ENCODE measurements at regions not wholly inside any gene's neighbourhood (a gene's known extent, or its start where the extent isn't known, plus 50 kb on each side); places are given as distances from the start of the nearest gene placed in this dataset.

DNA sequence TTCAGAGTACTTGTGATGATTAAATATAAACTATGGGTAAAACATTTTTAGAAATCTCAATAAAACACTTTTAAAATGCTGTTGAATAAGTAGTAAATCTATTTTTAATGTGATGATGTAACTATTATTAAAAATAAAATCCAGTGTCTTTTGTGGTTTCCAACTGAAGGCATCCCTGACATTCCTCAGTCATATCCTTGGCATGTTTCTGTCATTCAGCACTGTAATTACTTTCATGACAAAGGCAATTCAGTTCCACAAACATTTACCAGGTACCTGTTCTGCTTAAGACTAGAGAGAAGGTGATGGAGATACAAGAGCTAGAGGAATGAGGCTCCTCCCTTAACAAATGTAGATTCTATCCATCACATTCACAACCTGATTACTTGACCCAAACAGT is 518.7 kb upstream of the MAP3K7 start:
- no peak for TF ChIP-seq EZH2 (IDR thresholded peaks at IDR 0.05; ENCODE audit: low read length)
- TF ChIP-seq, protein P1, sequence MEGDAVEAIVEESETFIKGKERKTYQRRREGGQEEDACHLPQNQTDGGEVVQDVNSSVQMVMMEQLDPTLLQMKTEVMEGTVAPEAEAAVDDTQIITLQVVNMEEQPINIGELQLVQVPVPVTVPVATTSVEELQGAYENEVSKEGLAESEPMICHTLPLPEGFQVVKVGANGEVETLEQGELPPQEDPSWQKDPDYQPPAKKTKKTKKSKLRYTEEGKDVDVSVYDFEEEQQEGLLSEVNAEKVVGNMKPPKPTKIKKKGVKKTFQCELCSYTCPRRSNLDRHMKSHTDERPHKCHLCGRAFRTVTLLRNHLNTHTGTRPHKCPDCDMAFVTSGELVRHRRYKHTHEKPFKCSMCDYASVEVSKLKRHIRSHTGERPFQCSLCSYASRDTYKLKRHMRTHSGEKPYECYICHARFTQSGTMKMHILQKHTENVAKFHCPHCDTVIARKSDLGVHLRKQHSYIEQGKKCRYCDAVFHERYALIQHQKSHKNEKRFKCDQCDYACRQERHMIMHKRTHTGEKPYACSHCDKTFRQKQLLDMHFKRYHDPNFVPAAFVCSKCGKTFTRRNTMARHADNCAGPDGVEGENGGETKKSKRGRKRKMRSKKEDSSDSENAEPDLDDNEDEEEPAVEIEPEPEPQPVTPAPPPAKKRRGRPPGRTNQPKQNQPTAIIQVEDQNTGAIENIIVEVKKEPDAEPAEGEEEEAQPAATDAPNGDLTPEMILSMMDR (optimal IDR thresholded peaks at IDR 0.05 in 1 of 3, IDR thresholded peaks at IDR 0.05 in 1 of 3, conservative IDR thresholded peaks at IDR 0.05 in 1 of 3; ENCODE audit: extremely low read depth in 1 of 3, insufficient read depth in 2 of 3, low read length in 3 of 3) = no peak
- Histone ChIP-seq H3K27ac (ENCODE audit: control insufficient read depth, insufficient read depth, low read length) (no peak overlapping the region), H3K36me3 (ENCODE audit: control insufficient read depth in 2 of 2, extremely low read depth in 1 of 2, insufficient read depth in 2 of 2, low read length in 2 of 2) (no peaks in the 10 kb centered on the region), H4K20me1 (ENCODE audit: control insufficient read depth, extremely low read depth, insufficient read depth, low read length) (no peaks in the 10 kb centered on the region), H3K9ac (ENCODE audit: control insufficient read depth, extremely low read depth, insufficient read depth, low read length) (no peak overlapping the region), H3K4me3 (ENCODE audit: control insufficient read depth in 2 of 3, extremely low read depth in 1 of 3, insufficient read depth in 2 of 3, low read depth in 1 of 3, low read length in 3 of 3) (no peak overlapping the region), H2AFZ (ENCODE audit: control insufficient read depth, low read length) (no peak overlapping the region), H3K9me3 (ENCODE audit: control insufficient read depth, low read depth, low read length) (no peaks in the 10 kb centered on the region), H3K27me3 (ENCODE audit: control insufficient read depth, extremely low read depth, insufficient read depth, low read length) (no peaks in the 10 kb centered on the region), H3K79me2 (ENCODE audit: control insufficient read depth, insufficient read depth, low read length) (no peaks in the 10 kb centered on the region), H3K4me2 (ENCODE audit: control insufficient read depth, extremely low read depth, insufficient read depth, low read depth, low read length) (no peak overlapping the region), H3K4me1 (ENCODE audit: control insufficient read depth, extremely low read depth, insufficient read depth, low read length) (no peaks in the 10 kb centered on the region), H3K9me1 (ENCODE audit: control insufficient read depth, extremely low read depth, insufficient read depth, low read length) (no peaks in the 10 kb centered on the region)
- DNase-seq (ENCODE audit: low read depth, low spot score) (no peak), FAIRE-seq (no peak)
- dilution Hi-C loops (cut with MboI; ENCODE audit: extremely low pct_ligation_motif_present, low sequenced_read_pairs) = no loop called here

DNA sequence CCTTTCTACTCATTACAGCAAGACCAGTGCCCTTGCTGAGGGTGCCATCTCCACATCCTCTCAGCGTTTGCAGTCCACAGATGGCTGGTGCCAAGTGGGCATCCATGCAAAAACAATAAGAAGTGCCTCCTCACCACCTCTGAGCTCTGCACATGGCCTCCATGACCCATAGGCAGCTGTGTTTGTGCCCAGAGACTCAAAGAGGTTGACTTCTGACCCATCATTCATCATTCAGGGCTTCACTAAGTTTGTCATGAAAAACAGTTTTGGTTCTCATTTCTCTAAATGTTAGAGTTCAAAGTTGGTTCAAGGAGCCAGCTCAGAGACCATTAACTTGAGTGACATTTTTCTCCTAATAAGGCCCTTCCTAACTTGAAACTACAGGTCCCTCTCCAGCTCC is 512.6 kb upstream of the MAP3K7 start:
- dilution Hi-C loops (cut with MboI; ENCODE audit: extremely low pct_ligation_motif_present, low sequenced_read_pairs) = no loop called here
- H3K9me3 ChIP-seq (ENCODE audit: control insufficient read depth, low read depth, low read length) = no peaks in the 10 kb centered on the region
- no peak overlapping the region for H3K9ac ChIP-seq (ENCODE audit: control insufficient read depth, extremely low read depth, insufficient read depth, low read length)
- no peaks in the 10 kb centered on the region for H3K9me1 ChIP-seq (ENCODE audit: control insufficient read depth, extremely low read depth, insufficient read depth, low read length)
- H3K27me3 ChIP-seq (ENCODE audit: control insufficient read depth, extremely low read depth, insufficient read depth, low read length) = no peaks in the 10 kb centered on the region
- H2AFZ ChIP-seq (ENCODE audit: control insufficient read depth, low read length) = no peak overlapping the region
- FAIRE-seq = no peak
- H3K27ac ChIP-seq (ENCODE audit: control insufficient read depth, insufficient read depth, low read length) = no peak overlapping the region
- no peak overlapping the region for H3K4me3 ChIP-seq (ENCODE audit: control insufficient read depth in 2 of 3, extremely low read depth in 1 of 3, insufficient read depth in 2 of 3, low read depth in 1 of 3, low read length in 3 of 3)
- TF ChIP-seq, protein P1 (optimal IDR thresholded peaks at IDR 0.05 in 1 of 3, IDR thresholded peaks at IDR 0.05 in 1 of 3, conservative IDR thresholded peaks at IDR 0.05 in 1 of 3; ENCODE audit: extremely low read depth in 1 of 3, insufficient read depth in 2 of 3, low read length in 3 of 3) = no peak
- TF ChIP-seq EZH2 (IDR thresholded peaks at IDR 0.05; ENCODE audit: low read length) = no peak
- H3K79me2 ChIP-seq (ENCODE audit: control insufficient read depth, insufficient read depth, low read length) = no peaks in the 10 kb centered on the region
- no peaks in the 10 kb centered on the region for H3K4me1 ChIP-seq (ENCODE audit: control insufficient read depth, extremely low read depth, insufficient read depth, low read length)
- H3K4me2 ChIP-seq (ENCODE audit: control insufficient read depth, extremely low read depth, insufficient read depth, low read depth, low read length) = no peak overlapping the region
- H4K20me1 ChIP-seq (ENCODE audit: control insufficient read depth, extremely low read depth, insufficient read depth, low read length) = no peaks in the 10 kb centered on the region
- H3K36me3 ChIP-seq (ENCODE audit: control insufficient read depth in 2 of 2, extremely low read depth in 1 of 2, insufficient read depth in 2 of 2, low read length in 2 of 2) = no peaks in the 10 kb centered on the region
- no peak for DNase-seq (ENCODE audit: low read depth, low spot score)

Data from keratinocyte (primary cell).